ENCODE measurements at regions not wholly inside any gene's neighbourhood (a gene's known extent, or its start where the extent isn't known, plus 50 kb on each side); places are given as distances from the start of the nearest gene placed in this dataset.

DNA sequence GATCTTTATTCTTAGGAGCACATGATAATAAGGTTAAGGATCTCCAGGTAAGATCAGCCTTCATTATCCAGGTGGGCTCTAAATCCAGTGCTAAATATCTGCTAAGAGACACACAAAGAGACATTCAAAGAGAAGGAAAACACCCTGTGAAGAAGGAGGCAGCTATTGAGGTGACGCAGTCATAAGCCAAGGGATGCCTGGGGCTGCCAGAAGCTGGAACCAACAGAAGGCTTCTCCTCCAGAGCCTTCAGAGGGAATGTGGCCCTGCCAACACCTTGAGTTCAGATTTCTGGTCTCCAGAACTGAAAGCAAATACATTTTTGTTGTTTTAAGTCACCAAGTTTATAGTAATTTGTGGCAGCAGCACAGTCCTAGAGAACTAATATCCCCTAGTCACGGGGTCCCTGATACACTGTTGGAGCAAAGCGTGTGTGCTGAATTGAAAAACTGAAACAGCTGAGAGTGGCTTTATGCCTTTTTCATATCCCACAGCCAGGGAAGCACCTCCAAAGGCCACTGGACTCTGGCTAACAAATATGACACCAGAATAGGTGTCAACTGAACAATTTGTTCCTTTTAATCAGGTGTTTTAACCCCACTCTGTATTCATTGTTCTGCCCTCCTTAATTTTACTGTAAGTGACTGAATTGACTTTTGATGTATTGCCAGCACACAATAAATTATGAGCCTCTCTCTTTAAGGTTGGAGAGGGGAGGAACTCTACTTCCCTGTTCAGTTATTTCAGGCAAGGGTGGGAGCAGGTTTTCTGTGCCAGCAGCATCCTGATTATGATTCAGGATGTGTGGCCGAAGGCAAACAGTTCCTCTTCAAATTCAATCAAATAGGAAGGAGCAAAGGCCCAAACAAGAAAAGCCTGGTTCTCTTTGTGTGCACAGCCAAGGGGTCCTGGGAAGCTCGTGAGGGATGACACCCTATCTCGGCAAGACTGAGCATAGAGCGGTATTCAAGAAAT is 151.8 kb upstream of the HES1 start:
- TF ChIP-seq, protein P1, sequence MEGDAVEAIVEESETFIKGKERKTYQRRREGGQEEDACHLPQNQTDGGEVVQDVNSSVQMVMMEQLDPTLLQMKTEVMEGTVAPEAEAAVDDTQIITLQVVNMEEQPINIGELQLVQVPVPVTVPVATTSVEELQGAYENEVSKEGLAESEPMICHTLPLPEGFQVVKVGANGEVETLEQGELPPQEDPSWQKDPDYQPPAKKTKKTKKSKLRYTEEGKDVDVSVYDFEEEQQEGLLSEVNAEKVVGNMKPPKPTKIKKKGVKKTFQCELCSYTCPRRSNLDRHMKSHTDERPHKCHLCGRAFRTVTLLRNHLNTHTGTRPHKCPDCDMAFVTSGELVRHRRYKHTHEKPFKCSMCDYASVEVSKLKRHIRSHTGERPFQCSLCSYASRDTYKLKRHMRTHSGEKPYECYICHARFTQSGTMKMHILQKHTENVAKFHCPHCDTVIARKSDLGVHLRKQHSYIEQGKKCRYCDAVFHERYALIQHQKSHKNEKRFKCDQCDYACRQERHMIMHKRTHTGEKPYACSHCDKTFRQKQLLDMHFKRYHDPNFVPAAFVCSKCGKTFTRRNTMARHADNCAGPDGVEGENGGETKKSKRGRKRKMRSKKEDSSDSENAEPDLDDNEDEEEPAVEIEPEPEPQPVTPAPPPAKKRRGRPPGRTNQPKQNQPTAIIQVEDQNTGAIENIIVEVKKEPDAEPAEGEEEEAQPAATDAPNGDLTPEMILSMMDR (IDR thresholded peaks at IDR 0.05): no peak
- TF ChIP-seq POLR2AphosphoS5 (IDR thresholded peaks at IDR 0.05): no peak
